ENCODE measurements at regions not wholly inside any gene's neighbourhood (a gene's known extent, or its start where the extent isn't known, plus 50 kb on each side); places are given as distances from the start of the nearest gene placed in this dataset.

DNA sequence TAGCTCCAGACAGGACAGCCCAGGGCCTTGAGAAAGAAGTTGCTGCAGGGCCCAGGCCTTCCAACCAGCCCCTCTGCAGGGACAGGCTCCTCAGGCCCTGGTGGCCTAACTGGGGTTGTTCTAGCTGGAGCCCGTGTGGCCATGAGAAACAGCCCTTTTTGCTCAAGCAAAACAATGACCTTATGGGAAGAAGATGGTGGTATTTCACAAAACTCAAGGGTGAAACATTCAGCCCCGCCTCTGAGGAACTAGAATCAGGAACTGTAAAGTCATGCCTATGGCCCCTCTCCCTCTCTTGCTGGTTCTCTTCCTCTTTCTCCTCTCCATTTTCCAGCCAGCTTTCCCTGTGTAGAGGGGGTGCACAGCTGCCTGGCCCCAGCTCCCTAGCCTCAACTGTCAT lies 273.3 kb downstream of the RPLP1 start:
- no peak for DNase-seq (ENCODE audit: low read depth)
- in situ Hi-C loops (cut with HindIII; ENCODE audit: low pct_unique_long_range_greater_than_20kb, low sequenced_read_pairs), result no loop called here

DNA sequence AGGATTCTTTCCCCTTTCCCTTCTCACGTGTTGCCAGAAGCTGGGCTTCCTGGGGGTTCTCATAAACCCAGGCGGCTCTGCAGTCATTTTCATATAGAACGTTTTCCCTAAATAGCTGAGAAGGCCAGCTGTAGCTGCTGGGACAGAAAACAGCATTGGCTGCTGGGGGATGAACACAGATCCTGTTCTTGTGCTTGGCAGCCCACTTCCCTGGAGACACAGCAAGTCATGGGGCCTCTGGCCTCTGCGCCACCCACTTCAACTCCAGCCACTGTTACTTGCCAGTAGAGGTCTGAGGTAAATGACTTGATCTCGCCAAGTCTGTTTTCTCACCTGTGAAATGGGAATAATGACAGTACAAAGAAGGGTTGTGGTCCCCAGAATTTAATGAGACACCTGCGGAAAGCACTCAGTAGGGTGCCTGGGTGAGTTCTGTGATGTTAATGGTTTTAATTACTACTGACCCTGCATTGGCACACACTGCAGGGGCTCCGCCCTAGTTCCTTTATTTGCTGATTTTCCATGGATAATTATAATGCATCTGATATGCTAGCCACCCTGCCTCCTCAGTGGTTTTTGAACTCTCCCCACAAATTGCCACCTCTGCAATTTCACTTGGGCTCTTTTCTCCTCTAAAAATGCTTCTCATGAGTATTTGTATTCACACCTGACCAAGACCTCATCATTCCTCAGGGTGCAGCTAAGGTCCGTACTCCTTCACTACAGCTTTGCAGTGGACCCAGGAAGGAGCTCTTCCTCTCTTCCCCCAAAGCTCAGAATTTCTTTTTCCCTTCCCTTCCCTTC lies 274.7 kb downstream of the RPLP1 start:
- in situ Hi-C loops (cut with HindIII; ENCODE audit: low pct_unique_long_range_greater_than_20kb, low sequenced_read_pairs), result no loop called here
- no peak for DNase-seq (ENCODE audit: low read depth)

DNA sequence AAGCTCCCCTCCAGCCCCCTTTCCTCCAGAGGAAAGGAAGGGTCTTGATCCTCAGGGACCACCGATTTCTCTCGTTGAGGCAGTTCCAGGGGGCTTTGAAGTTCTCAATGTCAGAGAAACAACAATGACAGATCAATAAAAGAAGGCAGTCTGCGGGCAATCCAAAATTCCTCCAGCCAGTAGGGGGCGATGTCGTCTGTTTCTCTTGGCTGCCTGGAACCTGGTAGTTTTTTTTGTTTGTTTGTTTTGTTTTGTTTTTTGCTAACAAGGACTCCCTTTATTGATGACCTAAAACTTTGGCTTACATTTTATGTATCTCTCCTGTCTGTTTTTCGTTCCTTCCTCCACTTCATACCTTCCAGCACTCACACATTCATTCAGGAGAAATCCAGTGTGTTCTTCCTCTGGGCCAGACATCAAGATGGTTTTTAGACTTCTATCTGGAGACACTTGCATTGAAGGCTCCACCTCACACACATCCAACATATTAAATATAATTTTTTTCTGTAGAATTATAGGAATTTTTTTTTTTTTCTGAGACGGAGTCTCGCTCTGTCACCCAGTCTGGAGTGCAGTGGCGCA lies 276.6 kb downstream of the RPLP1 start:
- DNase-seq (ENCODE audit: low read depth), result peak; percentile 8
- in situ Hi-C loops (cut with HindIII; ENCODE audit: low pct_unique_long_range_greater_than_20kb, low sequenced_read_pairs), result no loop called here

DNA sequence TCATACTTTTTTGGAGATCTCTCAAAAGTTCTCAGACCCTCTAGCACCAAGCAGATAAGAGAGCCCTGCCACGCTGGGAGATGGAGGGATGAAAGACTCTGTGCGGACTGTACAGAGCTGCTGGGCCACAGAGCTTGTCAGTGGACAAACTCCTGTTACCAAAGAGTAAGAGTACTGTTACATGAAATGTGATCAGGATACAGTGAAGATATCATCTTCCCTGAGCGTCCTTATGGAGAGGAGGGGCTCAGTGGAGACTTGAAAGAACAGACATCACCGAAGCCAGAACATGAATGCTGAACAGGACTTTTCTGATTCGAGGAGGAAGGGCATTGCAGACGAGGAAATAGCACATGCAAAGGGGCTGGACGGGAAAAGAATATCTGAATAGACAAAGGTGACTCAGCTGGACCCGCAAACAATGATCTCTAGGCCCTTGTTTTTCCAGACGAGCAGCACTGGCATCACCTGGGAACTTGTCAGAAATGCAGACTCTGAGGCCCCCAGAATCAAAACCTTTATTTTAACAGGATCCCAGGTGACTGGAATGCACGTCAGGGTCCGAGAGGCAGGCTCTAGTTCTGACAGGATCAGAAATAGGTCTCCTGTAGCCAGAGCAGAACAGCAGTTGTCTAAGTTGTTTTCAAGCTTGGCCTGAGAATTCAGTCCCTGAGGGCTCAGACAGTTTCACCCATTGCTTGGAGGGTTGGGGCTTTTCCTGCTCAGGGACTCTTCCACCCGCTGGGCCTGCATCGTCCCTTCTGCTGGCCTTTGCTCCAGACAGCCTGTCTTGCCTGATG lies 277.9 kb downstream of the RPLP1 start:
- no peak for DNase-seq (ENCODE audit: low read depth)
- in situ Hi-C loops (cut with HindIII; ENCODE audit: low pct_unique_long_range_greater_than_20kb, low sequenced_read_pairs), result no loop called here

DNA sequence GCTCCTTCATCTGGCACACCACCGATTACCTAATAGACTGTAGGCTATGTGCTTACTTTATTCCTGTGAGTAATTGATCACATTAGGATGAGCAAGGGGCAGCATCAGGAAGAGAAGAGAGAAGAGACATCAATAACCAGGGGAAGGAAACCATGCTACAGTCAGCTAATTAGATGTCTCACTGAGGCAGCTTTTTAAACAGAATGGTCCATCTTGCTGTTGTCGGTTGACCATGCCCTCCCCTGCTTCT lies 278.4 kb downstream of the RPLP1 start:
- in situ Hi-C loops (cut with HindIII; ENCODE audit: low pct_unique_long_range_greater_than_20kb, low sequenced_read_pairs), result no loop called here
- DNase-seq (ENCODE audit: low read depth), result no peak

DNA sequence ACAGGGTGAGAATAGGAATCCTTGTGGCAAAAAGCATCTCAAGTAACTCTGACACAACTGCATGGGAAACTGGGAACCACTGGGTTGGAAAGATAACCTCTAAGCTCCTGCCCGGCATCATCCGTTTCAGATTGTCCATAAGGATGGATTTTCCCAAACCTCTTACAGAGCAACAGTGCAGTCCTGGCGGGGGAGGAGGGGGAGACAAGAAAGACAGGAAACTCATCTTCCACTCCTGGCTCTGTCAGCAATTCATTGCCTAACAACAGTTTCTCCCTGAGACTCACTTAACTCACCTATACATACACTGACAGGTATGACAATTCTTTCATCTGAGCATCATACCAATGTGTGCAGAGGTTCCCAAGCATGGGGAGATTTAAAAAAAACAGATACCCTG lies 279.0 kb downstream of the RPLP1 start:
- DNase-seq (ENCODE audit: low read depth), result no peak
- in situ Hi-C loops (cut with HindIII; ENCODE audit: low pct_unique_long_range_greater_than_20kb, low sequenced_read_pairs), result no loop called here

DNA sequence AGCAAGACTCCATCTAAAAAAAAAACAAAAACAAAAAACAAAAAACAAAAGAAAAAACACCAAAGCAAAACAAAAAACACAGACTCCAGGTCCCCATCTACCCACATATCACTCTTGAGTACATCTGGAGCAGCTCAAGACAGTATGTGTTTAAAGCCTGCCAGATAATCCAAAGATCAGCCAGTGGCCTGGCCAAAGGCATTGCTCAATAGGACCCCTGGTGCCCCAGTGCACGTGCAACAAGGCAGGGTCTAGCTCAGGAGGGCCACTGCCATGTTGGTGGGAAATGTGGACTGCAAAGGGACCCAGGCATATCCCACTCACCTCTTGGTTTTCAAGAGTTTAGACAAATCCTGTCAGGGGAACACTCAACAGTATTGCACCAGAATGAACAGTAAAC lies 279.5 kb downstream of the RPLP1 start:
- in situ Hi-C loops (cut with HindIII; ENCODE audit: low pct_unique_long_range_greater_than_20kb, low sequenced_read_pairs), result no loop called here
- DNase-seq (ENCODE audit: low read depth), result no peak

DNA sequence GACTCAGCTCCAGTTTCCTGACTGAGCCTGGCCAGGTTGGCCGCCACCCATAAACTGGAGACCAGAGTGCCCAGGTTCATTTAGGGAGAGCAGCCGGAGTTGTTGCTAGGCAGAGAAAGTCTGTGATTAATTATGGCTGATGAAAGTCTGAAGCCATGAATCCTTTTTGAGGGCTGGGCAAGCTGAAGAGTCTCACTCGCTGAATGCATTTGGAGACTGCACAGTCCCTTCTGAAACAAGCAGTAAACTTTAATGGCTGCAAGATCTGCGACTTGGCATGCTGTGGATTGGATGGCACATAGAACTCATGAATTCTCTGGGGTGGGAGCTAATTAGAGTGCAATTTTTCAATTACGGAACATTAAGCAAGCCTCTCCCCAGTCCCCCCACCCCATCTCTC lies 282.1 kb downstream of the RPLP1 start:
- no peak for DNase-seq (ENCODE audit: low read depth)
- in situ Hi-C loops (cut with HindIII; ENCODE audit: low pct_unique_long_range_greater_than_20kb, low sequenced_read_pairs), result no loop called here

DNA sequence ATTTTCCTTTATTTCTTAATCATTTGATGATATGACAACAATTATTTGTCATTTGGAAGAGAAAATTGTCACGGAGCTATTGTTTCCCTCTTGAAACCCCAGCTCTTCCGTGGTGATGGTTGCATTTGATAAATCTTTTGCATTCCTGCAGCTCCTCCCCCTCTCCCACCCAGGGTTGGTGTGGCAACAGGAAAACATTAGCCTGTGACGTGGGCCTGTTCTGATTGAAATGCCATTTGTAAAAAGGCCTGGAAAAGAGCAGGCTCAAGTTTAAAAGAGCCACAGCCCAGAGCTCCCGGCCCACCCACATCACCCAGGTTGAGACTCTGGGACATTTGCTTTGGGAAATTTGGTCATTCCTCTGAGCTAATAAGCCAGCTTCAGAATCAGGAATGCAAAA lies 282.5 kb downstream of the RPLP1 start:
- DNase-seq (ENCODE audit: low read depth), result no peak
- in situ Hi-C loops (cut with HindIII; ENCODE audit: low pct_unique_long_range_greater_than_20kb, low sequenced_read_pairs), result no loop called here

DNA sequence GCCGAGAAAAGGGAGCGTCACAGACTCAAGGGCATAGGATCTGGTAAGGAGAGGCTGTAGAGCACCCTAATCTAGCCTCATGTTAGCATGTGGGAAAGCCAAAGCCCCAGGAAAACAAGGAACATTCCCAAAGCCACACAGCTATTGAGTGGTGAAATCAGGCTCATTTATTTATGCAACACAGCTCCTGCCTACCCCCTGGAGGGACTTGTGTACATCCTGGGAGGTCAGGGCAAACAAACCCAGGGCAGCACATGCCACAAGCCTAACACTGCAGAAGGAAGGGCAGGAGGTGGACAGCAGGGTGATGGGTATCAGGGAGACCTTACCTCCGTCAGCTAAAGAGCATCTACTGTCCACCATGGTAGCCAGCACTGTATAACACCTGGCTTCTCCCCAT lies 283.5 kb downstream of the RPLP1 start:
- no peak for DNase-seq (ENCODE audit: low read depth)

DNA sequence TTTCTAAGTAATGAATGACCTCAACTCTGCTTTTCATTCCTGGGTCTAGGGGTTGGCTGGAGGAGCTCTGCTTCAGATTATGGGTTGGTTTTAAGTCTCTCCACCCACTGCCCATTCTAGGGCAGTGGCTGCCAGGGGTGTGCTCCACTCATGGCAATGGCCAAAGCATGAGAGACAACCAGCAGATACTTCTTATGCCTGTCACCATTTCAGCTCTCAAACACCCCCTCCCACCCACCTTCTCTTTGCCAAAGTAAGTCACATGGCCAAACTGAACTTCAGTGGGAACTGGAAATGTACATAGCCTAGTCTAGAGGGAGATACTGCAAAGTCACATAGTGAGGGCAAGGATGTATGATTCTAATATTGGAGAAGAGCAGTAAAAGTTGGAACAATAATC lies 285.3 kb downstream of the RPLP1 start:
- in situ Hi-C loops (cut with HindIII; ENCODE audit: low pct_unique_long_range_greater_than_20kb, low sequenced_read_pairs), result no loop called here
- no peak for DNase-seq (ENCODE audit: low read depth)

More for the DNA sequence above, 283.5 kb downstream of the RPLP1 start:
- in situ Hi-C loops (cut with HindIII; ENCODE audit: low pct_unique_long_range_greater_than_20kb, low sequenced_read_pairs), result no loop called here

DNA sequence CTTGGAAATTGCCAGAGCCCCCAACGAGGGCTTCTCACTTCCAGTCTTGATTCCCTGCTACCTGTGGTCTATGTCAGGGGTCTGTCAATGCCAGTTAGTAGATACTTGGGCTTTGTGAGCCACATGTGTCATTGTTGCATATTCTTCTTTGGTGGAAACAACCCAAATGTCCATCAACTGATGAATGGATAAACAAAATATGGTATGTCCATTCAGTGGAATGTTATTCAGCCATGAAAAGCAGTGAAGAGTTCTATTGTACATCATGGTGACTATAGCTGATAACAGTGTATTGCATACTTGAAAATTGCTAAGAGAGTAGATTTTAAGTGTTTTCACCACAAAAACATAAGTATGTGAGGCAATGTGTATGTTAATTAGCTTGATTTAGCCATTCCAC lies 288.1 kb downstream of the RPLP1 start:
- in situ Hi-C loops (cut with HindIII; ENCODE audit: low pct_unique_long_range_greater_than_20kb, low sequenced_read_pairs), result no loop called here
- no peak for DNase-seq (ENCODE audit: low read depth)

DNA sequence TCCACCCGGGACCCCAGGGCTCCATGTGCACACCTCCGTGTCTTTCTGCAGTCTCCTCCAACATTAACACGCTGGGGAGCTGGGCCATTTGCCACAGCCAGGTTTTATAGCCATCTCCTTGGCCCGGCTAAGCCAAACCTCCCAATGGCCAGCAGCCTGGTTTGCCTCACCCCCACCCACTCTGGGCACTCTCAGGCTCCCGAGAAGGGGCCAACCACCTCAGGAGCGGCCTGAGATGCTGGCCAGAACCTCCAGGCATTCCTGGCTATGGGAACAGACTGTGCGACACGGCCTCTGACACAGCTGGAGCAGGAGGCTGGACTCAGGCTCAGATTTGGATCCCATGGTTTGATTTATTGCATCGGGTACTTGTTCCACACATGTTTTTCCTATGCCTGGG lies 289.7 kb downstream of the RPLP1 start:
- DNase-seq (ENCODE audit: low read depth), result no peak
- in situ Hi-C loops (cut with HindIII; ENCODE audit: low pct_unique_long_range_greater_than_20kb, low sequenced_read_pairs), result no loop called here

DNA sequence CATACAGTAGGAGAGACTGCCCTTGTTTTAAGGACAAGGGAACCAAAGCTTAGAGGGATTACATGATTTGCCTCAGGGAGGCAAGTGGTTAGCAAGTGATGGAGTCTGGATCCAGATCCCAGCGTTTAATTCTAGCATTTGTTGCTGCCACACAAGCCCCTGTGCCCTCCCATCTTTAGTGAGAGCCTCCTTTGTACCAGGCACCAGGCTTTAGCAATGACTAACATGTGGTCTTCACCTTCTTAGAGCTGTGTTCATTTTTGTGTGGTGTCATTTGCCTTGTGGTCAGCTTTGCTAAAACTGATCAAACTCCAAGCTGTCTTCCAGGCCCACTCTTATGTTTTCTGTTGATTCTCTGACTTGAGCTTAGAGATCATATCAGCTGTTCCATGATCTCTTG lies 290.5 kb downstream of the RPLP1 start:
- no peak for DNase-seq (ENCODE audit: low read depth)
- in situ Hi-C loops (cut with HindIII; ENCODE audit: low pct_unique_long_range_greater_than_20kb, low sequenced_read_pairs), result no loop called here

DNA sequence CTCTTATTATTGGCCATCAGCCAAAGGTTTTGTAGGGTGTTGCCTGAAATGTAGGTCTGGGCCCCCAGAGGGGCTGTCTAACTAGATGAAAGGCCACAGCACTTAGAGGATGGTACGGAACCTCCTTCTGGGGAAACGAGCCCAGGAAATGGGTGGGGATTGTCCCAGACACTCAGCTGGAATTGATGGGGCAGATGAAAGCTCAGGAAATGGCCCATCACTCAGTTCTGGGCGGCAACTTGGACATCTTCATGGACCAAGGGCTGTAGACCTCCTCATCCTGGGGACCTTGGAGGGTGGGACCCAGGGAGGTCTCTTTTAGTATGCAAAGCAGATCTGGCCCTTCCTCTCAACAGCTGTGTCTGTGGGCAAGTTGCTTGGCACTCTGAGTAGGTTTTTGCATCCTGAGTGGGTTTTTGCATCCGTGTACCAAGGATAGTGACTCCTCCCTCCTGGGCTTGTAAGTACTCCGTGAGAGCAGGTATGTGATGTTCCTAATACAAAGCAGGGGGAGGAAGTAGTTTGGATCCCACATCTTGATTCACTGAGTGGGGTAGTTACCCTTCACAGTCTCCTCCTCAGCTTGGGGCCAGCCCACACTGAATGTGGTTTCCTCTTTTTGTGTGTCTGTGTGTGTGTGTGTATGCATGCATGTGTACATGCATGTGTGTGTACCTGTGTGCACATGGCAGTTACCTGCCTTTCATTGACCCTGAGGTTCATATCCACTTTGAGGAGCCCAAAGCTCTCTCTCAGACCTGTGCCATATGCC lies 292.0 kb downstream of the RPLP1 start:
- in situ Hi-C loops (cut with HindIII; ENCODE audit: low pct_unique_long_range_greater_than_20kb, low sequenced_read_pairs), result no loop called here
- no peak for DNase-seq (ENCODE audit: low read depth)

DNA sequence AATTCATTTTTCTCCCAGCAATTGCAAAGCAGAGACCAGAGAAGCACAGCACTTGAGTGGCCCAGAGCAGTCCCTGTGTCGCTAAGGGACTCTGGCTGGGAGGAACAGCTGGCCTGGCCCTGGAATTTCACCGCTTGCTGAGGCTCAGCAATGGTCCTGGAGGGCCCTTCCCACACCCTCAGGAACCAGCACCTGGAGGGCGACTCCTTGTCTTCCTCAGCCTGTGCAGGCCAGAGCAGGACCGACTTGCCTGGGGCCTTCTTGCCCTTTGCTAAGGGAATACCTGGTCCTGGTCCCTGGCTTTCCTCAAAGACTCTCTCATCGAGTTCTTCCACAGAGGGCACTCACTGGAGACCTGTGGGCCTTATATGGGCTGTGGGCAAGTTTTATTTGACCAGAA lies 294.6 kb downstream of the RPLP1 start:
- no peak for DNase-seq (ENCODE audit: low read depth)
- in situ Hi-C loops (cut with HindIII; ENCODE audit: low pct_unique_long_range_greater_than_20kb, low sequenced_read_pairs), result no loop called here

DNA sequence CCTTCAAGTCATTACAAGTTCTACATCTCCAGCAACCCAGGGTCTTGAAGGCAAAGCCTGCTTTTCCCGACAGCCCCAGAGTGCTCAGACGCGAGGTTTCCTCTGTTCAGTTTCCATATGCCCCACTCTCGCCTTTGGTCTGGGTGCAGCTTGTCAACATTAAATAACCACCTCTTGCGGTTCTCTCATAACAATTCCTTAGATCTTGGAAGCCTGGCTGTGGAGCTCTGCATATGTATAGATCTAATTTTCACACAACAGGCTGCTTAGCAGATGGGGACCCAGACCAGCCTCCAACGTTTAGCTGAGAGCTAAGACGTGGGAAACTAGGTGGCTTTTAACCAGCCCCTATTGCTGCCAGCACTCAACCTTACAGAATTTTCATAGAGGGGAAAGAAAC lies 295.5 kb downstream of the RPLP1 start:
- in situ Hi-C loops (cut with HindIII; ENCODE audit: low pct_unique_long_range_greater_than_20kb, low sequenced_read_pairs), result no loop called here
- DNase-seq (ENCODE audit: low read depth), result no peak

DNA sequence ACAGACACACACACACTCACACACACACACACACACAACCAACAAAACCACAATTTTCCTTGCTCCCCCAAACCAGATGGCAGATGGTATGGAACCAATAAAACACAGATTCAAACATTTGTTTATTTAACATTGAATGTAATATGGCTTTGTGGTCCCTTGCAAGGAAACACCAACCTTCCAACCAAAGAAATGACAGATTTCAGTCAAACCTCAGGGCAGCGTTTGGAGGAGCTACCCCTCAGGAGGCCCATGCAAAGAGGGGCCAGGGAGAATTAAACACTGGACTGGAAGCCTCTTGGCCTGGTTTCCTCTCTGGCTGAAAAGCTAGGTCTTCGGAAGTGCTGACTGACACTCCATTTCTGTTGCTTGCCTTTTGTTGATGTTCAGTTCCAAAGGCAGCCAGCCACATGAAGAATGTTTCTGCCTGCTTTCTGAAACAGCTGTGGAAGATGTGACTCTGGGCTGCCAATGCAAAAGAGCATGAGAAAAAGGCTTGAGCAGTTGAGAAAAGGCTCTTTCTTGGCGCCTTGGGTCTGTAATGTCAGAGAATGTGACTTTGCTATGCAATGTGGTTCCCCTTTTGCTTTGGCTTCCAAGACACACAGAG lies 296.1 kb downstream of the RPLP1 start:
- in situ Hi-C loops (cut with HindIII; ENCODE audit: low pct_unique_long_range_greater_than_20kb, low sequenced_read_pairs), result no loop called here

DNA sequence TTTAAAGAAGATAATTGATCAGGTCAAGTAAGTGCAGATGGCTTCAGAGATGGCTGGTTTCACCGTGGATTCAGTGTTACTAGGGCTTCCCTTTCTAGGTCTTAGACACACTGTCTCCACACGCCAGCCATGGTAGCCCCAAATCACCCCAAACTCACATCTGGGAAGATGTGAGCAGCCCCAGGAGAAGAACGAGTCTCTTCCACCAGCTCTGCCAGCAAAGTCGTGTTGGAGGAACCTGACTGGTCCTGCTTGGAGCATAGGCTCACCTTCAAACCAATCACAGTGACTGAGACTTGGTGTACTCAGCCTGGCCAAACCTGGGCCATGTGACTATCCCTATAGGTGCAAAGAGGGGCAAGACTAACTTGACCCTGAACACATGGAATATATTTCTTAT lies 296.7 kb downstream of the RPLP1 start:
- in situ Hi-C loops (cut with HindIII; ENCODE audit: low pct_unique_long_range_greater_than_20kb, low sequenced_read_pairs), result no loop called here
- no peak for DNase-seq (ENCODE audit: low read depth)

More for the DNA sequence above, 296.1 kb downstream of the RPLP1 start:
- no peak for DNase-seq (ENCODE audit: low read depth)

Measured in Caki2 (cell line).